SU-DHL-6 (cell line): ENCODE measurements at regions not wholly inside any gene's neighbourhood (a gene's known extent, or its start where the extent isn't known, plus 50 kb on each side); places are given as distances from the start of the nearest gene placed in this dataset.

Experiments used
- EZH2phosphoT487 ChIP-seq: fragments of 200-600 bp; sonication (generic), shearing (Covaris generic); conservative IDR thresholded peaks from 2 replicates; pipeline ENCODE4 v1.6.1; 2018; ENCODE audit warnings: mild to moderate bottlenecking, antibody characterized with exemption, low read length, moderate library complexity, mixed read lengths
- TF ChIP-seq, protein P1 (sequence below): fragments of 200-600 bp; sonication (generic); IDR thresholded peaks from one replicate; pipeline ENCODE4 v1.5.1; 2017; ENCODE audit warnings: antibody characterized with exemption, mild to moderate bottlenecking, low read length, moderate library complexity; ENCODE audit not compliant: insufficient read depth, poor library complexity, severe bottlenecking

- TF ChIP-seq, protein P1, sequence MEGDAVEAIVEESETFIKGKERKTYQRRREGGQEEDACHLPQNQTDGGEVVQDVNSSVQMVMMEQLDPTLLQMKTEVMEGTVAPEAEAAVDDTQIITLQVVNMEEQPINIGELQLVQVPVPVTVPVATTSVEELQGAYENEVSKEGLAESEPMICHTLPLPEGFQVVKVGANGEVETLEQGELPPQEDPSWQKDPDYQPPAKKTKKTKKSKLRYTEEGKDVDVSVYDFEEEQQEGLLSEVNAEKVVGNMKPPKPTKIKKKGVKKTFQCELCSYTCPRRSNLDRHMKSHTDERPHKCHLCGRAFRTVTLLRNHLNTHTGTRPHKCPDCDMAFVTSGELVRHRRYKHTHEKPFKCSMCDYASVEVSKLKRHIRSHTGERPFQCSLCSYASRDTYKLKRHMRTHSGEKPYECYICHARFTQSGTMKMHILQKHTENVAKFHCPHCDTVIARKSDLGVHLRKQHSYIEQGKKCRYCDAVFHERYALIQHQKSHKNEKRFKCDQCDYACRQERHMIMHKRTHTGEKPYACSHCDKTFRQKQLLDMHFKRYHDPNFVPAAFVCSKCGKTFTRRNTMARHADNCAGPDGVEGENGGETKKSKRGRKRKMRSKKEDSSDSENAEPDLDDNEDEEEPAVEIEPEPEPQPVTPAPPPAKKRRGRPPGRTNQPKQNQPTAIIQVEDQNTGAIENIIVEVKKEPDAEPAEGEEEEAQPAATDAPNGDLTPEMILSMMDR: no peak
- no peak for TF ChIP-seq EZH2phosphoT487
Measured at GRCh38 chr2:125885340-125885739, 770.6 kb upstream of the GYPC start.
